GM19239 (cell line): ENCODE measurements at regions not wholly inside any gene's neighbourhood (a gene's known extent, or its start where the extent isn't known, plus 50 kb on each side); places are given as distances from the start of the nearest gene placed in this dataset.

ENCODE experiments used
- DNase-seq: peaks from one replicate; pipeline ENCODE4 v3.0.0; 2011; ENCODE audit warnings: low spot score; ENCODE audit not compliant: insufficient read length
- FAIRE-seq: peaks from 2 replicates; lab custom pipeline; 2011; peaks lifted over from hg19 to GRCh38; lab: Jason Lieb, UNC

DNA sequence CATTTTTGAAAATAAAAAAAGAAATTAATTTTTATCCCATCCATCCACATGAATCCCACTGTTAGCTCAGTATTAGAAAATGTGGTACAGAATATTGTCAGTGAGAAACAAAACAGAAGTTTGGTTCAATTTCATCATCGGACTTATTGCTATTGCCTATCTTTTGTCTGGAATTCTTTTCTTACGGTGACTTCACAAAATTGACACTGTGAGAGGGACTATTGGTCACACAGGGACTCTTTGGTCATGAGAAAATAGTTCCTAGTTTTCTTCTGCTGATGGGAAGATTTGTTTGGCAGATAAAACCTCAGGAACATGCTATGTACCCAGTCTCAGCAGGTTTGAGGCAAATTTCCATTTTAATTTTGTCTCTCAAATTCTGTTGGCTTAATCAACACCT is 186.2 kb upstream of the ELL2 start:
- DNase-seq (no peak), FAIRE-seq (no peak)

DNA sequence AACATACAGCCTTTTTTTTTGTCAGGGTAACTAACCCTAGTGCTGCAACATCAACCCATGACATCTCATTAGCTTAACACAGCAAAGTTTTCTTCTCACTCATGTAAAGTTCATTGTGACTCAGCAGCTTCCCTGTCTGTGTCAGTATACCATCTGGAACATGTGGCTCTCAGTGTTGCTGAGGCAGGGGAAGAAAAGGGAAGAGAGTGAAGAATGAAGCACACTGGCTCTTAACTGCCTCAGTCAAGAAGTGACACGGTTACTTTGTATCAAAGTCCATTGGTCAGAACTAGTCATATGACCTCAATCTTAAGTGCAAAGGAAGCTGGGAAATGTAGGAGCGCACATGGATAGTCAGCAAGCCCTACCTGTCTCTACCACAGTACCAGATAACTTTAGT is 185.0 kb upstream of the ELL2 start:
- FAIRE-seq (no peak), DNase-seq (no peak)

DNA sequence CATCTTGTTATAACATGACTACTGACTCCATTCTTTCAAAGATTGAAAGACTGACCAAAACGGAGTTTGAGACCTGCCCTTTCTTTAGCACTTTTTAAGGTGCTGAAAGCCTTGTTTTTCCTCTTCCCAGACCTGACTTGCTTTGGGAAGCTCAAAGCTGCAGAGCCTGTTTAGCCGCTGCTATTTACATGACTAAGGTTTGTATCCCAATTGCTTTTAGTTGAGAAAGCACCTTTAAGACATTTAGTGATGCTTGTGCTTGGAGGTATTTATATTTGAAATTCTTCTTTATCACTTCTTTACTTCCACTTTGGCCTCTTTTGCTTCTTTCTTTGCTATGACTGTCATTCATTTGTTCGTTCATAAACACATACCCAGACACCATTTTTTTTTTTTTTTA is 182.6 kb upstream of the ELL2 start:
- no peak for FAIRE-seq

DNA sequence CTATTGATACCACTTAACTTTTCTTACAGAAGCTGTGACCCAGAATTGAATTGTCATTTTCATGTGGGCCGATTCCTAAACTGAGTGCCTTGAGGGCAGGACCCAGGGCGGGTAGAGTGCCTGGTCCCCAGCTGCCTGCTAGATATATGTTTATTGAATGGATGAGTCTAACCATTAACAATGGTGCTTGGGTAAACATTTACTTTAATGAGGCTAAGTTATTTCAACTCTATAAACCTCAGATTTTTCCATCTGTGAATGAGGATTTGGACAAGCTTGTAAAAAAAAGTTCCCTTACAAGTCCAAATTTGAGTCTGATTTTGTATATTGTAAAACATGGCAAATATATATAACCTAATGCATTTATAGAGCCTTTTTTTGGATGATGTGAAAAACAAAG is 181.8 kb upstream of the ELL2 start:
- DNase-seq, result no peak
- FAIRE-seq, result no peak

More for the DNA sequence above, 182.6 kb upstream of the ELL2 start:
- DNase-seq, result no peak

DNA sequence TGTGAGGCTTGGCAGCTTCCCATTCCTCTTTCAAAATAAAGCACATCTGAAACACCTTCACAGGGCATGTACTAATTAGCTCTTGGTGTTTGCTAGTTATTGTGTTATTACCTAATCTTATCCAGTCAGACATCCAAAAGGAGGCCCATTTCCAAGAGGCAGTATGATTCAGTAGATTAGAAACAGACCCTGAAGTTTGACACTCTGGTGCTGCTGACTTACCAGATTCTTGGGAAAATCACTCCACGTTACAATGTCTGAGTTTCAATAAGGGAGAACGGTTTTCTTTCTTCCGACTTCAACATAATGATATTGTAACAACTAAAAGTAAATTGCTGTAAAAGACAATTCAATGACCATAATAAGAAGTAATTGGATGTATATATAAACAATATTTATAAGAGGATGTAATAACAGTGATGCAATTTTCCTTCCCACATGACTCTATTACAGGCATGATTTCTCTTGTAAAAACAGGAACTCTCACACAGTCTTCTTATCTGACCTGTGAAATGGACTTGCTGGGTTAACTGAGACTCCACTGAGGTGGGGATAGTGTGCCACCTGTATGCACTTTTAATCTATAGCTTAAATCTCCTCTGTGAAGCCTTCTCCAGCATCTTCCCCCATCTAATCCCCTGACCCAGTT is 181.3 kb upstream of the ELL2 start:
- DNase-seq (no peak), FAIRE-seq (no peak)

DNA sequence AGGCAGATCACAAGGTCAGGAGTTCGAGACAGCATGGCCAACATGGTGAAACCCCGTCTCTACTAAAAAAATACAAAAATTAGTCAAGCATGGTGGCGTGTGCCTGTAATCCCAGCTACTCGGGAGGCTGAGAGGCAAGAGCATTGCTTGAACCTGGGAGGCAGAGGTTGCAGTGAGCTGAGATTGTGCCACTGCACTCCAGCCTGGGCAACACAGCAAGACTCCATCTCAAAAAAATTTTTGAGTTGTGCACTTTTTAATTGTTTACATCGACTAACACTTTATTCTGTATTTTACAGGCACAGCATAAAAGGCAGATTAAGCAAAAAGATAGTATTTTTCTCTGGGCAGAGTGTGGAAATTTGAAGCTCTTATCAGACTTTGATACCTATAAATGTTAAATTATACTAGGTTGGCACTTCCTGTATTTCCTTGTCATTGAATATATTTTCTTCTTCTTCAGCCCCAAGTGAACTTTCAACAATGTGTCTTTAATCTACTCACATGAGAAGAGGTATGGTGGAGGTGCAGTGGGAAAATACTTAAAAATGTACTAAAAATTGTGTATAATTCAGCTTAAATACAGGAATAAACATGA is 180.6 kb upstream of the ELL2 start:
- DNase-seq (no peak), FAIRE-seq (no peak)

DNA sequence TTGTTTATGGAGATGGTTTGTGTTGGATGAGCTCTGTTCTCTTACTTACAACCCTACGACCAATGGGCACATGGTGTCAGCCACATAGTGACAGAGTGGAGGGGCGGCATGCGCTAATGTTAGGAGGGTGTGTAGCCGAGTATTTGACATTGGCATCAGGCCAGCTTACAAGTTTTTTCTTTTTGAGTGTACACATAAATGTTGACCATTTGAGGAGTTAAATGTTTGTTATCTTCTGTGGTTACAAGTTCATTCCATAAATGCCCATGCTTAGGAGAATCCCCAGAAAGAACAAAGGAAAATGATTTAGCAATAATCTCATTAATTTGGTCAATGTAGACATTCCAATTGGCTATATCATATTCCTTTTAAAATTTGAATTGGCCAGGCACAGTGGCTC is 180.1 kb upstream of the ELL2 start:
- FAIRE-seq, result no peak
- DNase-seq, result no peak

DNA sequence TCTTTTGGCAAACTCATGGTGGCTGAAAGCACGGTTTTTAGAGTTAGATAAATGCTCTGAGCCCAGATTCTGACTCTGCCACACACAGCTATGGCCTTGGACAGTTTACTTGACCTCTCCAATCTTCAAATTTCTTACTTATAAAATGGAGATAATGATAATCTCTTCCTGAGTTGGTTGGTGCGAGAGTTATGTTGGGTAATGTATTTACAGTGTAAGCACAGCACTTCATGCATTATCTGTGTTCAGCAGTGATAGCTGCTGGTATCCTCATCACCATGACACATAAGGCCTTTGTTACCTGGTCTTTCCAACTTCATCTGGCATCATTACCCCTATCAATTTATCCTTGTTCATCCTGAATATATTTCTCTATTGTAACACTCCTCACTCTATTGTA is 178.8 kb upstream of the ELL2 start:
- DNase-seq (no peak), FAIRE-seq (no peak)

DNA sequence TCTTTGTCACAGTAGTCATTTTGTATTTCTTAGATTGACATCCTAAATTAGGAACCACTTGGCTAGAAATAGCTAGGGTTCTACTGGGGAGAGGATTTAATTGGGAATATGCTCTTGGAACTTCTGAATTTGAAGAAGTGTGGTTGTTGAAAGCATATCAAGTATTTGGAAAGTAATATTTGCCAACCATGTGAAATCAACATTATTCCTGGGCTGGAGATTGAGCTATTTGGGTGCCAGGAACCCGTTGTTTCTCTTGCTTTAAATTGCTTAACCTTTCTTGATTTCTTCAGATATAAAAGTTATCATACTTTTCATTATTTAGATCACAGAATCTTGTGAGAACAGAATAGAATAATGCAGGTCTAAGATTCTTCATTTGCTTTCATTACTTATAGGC is 178.4 kb upstream of the ELL2 start:
- no peak for DNase-seq
- no peak for FAIRE-seq

DNA sequence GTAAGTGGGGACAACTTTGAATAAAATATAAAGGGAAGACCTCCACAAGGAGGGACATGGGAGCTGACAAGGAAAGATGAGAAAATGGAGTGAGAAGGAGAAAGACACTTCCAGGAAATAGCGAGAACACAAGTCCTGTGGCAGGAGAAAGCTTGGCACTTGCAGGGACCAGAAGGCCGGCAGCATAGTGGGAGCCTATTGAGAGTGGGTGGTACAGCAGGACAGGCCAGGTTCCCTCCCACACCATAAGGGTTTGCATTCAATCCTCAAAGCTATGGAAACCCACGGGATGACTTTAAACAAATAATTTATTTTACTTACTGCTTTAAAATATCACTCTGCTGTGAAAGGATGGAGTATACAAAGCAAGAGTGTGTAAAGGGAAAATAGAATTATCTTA is 173.2 kb upstream of the ELL2 start:
- FAIRE-seq, result no peak
- DNase-seq, result no peak

DNA sequence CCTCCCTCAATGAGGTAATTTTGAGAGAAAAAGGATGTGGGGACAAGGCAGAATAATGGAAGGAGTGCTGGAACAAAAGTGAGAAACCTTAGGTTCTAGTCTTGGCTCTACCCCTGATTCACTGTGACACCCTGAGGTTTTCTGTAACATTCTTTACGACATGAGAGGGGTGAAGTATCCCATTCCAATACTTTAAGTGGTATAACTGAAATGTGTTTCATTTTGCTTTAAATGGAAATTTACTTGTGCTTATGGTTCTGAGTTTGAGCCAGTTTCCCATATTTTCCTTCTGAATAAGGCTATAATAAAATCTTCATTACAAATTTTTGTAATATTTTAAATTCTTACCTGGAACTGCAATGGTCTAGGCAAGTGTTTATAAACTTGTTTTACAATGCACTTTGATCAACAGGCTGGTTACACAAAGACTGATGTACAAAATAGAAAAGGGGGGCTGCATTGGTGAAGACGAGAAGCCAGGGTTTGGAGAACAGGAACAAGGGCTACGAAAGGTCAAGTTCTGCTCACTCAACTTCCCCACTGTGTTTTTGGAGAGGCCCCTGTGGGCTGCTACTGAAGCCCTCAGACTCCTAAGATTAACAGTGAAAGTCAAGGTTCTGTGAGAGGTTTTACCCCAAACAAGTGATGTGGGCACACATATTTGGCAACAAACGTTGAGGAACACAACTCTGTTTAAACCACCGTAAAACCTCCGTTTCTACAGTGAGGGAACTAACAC is 171.9 kb upstream of the ELL2 start:
- FAIRE-seq (no peak), DNase-seq (no peak)

DNA sequence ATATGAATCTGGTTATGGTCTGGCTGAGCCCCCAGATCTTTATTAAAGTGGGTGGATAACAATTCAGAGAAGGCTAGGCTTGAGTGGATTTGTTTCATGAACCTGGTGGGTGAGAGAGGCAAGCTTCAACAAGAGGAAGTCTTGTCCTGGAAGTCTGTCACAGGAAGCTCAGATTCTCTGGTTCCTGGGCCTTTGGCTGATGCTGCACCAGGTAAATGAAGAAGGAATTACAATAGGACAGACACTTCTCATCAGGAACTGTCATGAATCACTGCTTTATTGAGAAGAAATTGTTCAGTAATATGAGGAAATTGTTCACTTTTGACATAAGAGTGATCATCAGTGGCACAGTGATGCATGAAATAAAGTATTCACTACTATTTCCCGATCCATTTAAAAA is 167.6 kb upstream of the ELL2 start:
- FAIRE-seq (no peak), DNase-seq (no peak)

DNA sequence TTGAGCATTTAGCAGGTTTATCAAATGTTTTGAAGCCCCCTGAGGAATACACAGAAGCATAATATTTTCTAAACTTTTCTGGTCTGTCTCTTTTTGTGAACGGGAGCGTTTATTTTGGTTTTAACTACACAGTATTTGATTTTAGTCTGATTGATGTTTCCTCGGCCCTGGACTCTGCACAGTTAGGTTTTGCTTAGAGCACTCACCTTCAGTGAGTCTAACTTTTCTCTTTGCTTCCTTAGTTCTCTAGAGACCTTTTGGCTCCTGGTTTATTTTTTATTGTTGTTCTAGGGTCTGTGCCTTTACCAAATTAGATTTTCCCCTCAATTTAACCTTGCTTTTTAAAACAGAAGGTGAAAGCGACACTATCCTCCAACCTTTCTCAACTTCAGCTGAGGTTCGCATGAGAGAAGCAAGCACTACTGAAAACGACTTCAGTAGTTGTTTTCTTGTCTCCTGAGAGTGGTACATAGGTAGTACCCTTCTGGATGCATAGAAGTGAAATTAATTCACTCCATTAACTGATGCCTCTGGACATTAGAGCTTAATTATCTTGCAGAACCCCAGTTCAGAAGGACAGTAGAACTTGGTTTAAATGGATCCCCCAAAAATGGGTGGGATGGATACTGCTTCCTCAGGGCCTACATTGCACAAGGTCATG is 166.7 kb upstream of the ELL2 start:
- no peak for FAIRE-seq

DNA sequence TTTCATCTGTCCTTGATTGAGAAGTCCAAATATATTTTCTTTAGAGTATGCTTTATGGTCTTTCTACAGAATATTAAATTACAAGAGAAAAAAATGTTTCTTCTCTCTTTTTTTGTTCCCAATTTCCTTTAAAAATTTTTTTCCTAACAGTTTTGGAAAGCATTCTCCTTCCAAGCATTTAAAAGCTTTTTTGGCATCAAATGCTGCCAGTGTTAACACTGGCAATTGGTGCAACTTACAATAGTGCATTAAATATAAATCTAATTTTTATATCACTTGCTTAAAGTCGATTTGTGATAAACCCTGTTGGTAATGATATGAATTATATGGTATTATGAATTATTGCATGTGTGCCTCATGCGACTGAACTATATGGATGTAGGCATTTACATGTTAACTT is 165.9 kb upstream of the ELL2 start:
- FAIRE-seq, result no peak
- DNase-seq, result no peak

More for the DNA sequence above, 166.7 kb upstream of the ELL2 start:
- no peak for DNase-seq

DNA sequence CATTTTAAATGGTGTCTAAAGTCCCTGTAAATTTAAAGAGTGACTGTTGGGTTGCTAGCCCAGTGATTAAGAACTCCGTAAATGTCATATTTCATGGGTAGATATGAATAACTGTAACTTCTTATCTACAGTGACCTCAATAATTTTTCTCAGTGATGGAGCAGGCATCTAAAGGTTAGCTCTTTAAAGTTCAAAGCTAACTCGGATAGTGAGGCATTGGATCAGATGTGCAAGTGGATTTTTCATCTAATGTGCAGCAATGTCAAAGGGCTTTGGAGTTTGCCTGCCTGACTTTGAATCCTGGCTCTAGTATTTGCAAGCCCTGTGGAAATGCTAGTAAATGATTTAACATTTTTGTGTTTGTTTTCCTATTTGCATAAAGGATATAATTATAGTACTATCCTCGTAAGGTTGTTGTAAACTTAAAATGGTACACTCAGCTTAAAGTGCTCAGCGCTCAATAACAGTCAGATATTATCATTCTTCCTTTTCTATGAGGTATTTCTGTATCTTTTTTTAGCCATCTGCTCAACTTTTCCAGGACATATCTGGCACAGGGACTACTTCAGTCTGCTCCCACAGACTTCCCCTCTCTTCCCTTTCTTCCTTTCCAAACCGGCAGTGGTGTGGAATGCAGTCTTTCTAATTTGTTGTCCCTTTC is 163.7 kb upstream of the ELL2 start:
- no peak for DNase-seq
- FAIRE-seq, result no peak

DNA sequence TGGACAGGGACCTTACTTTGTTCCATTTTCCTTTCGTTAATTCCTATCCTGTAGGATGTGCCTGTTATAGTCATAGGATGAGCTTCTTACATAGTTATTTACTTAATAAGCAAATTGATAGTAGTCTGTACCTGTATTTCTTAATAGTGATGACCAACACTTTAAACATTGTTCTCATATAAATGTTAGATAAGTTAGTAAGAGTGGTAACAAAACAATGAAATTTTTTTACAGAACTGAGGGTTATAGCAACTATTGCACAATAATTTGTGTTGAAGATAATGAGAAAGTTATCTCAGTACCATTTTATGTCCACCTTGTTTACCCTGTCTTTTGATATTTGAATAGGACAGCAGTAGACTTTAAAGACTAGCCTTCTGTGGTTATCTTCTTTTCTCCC is 162.9 kb upstream of the ELL2 start:
- no peak for DNase-seq
- no peak for FAIRE-seq

DNA sequence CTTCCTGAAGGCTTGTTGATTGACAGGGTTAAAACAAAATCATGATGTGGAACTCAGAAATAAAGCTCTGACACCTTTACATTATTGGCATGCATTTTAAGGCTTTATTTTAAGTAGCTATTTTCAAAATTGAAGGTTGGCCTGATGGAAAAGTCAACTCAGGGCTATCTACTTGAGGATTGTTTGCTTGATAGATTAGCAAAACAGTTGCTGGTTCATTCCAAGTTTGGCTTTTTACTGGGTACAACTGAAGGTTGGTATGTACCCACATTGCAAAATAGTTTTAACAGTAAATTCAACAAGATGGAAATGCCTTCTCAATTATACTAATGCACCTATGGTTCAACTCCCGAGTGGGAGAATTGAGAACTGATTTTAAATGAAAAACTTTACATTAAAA is 161.8 kb upstream of the ELL2 start:
- FAIRE-seq, result no peak
- DNase-seq, result no peak

DNA sequence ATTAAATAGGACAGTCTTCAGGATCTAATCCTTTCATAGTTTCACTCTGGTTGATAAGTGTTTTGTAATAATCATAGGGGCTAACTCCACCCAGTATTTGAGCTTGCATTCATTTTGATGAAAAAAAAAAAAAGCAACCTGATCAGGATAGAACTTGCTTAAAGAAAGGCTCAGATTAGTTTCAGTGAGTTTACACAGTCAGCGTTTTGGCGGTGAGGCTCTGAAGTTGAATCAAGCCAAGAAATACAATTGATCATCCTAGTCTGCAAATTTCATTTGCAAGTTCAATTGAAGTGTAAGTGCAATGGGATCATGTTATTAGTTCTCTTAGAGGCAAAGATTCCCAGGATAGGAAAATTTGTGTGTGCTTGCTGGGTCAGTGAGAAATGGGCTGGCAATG is 159.7 kb upstream of the ELL2 start:
- FAIRE-seq, result no peak
- DNase-seq, result no peak

DNA sequence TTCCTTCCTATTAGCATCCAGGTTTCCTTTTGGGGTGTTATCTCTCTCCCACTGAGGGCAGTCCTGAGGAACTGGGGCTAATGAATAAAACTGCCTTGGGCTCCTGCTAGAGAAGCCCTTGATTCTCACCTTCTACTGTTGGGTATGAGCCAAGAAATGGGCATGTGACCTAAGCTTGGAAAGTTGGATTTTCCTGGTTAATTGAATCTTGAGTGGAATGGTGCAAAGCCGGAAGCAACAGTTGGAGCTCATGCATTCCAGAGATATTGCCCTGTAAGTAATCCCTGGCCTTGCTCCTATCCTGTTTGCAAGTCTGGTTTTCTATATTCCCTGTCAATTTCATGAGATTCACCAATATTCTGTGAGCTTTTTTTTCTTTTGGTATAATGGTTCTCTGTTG is 158.5 kb upstream of the ELL2 start:
- FAIRE-seq (no peak), DNase-seq (no peak)

DNA sequence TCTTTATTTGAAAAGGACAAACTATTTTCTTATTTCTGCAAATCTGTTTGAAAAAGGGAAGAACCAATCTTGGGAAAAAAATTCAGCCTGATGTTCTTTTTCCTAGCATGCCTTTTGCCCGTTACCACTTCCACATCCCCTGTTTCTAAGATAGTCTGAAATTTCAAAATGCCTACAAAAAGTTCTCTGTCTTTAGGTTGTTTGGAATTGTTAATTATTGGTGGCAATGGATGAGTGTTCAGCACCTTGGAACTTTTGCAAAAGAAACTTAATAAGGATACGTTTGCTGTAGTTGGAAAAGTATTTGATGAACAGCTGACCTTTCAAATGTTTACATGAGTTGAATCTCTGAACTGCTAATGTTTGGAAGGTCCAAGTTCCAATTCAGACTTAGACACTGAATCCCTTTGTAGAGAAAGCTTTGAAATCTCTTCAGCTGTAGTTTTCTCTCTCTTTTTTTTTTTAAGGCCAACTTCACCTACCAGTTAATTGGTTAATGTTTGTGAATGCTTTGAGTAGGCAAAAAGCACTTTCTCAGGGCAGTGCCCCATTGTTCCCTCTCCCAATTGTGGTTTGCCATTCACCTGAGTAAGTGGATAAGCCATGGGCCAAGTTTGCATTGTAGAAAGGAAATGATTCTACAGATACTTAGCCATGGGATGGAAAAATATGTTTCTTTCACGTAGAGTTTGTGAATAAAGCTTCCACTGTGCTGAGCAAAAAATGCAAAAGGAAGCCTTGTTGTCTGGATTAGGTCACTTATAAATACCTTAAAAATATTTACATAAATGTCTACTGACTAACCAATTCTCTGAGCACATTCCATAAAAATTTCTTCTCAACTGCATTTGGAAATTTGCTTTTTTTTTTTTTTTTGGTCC is 156.4 kb upstream of the ELL2 start:
- DNase-seq, result no peak
- no peak for FAIRE-seq
